Ishikawa (cell line): ENCODE measurements at regions not wholly inside any gene's neighbourhood (a gene's known extent, or its start where the extent isn't known, plus 50 kb on each side); places are given as distances from the start of the nearest gene placed in this dataset.

Experiments used
- CEBPB ChIP-seq: IDR thresholded peaks from 2 replicates; pipeline ENCODE4 v1.6.1; 2012
- CREB1 ChIP-seq: IDR thresholded peaks from 2 replicates; pipeline ENCODE4 v1.6.1; 2012; ENCODE audit warnings: low read depth
- EGR1 ChIP-seq: IDR thresholded peaks from 2 replicates; pipeline ENCODE4 v1.6.1; 2012
- EP300 ChIP-seq: IDR thresholded peaks from 2 replicates; pipeline ENCODE4 v1.6.1; 2012; ENCODE audit warnings: borderline replicate concordance
- FOXM1 ChIP-seq: IDR thresholded peaks from 2 replicates; pipeline ENCODE4 v1.6.1; 2012; ENCODE audit warnings: low read depth, borderline replicate concordance
- MAX ChIP-seq: IDR thresholded peaks from 2 replicates; pipeline ENCODE4 v1.6.1; 2012
- NFIC ChIP-seq: IDR thresholded peaks from 2 replicates; pipeline ENCODE4 v1.6.1; 2012
- RAD21 ChIP-seq: IDR thresholded peaks from 2 replicates; pipeline ENCODE4 v1.6.1; 2012; ENCODE audit warnings: low read depth
- TAF1 ChIP-seq: IDR thresholded peaks from 2 replicates; pipeline ENCODE4 v1.6.1; 2012; ENCODE audit warnings: low read depth, mild to moderate bottlenecking
- TCF12 ChIP-seq: IDR thresholded peaks from 2 replicates; pipeline ENCODE4 v1.6.1; 2012; ENCODE audit warnings: low read depth
- TEAD4 ChIP-seq: IDR thresholded peaks from 2 replicates; pipeline ENCODE4 v1.6.1; 2012
- USF1 ChIP-seq: IDR thresholded peaks from 2 replicates; pipeline ENCODE4 v1.6.1; 2012
- YY1 ChIP-seq: IDR thresholded peaks from 2 replicates; pipeline ENCODE4 v1.6.1; 2012; ENCODE audit warnings: low read depth
- ZBTB7A ChIP-seq: IDR thresholded peaks from 2 replicates; pipeline ENCODE4 v1.6.1; 2012; ENCODE audit warnings: low read depth
- TF ChIP-seq, protein P1 (sequence below): IDR thresholded peaks from 2 replicates; pipeline ENCODE4 v1.6.1; 2012; ENCODE audit warnings: low read depth, mild to moderate bottlenecking

DNA sequence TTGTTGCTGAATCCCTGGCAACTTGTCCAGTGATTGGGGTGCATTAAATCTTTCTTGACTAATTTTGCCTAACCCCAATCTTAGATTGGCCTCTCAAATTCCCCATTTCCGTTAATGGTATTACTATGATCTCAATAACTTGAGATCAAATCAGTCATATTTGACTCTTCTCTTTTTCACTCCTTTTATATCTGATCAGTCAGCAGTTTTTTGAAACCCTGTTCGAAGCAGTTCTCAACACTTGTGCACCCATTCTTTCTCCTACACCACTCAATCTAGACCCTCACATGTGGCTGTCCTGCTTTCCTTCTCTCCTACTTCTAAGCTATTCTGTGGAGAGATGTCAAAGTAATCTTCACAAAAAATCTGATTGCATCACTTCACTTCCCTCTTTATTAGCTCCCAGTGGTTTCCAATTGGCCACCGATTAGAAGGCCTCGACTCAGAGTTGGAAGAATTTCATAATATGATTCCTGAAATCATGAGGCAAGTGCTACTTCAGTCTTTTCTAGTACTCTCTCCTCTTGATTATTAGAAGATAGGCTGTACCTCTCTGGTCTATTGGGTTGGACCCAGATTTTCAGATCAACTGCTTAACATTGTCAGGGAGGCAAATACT, 128.9 kb downstream of the ZNF365 start:
- TF ChIP-seq EP300 = no peak
- no peak for TF ChIP-seq CREB1
- TF ChIP-seq, protein P1, sequence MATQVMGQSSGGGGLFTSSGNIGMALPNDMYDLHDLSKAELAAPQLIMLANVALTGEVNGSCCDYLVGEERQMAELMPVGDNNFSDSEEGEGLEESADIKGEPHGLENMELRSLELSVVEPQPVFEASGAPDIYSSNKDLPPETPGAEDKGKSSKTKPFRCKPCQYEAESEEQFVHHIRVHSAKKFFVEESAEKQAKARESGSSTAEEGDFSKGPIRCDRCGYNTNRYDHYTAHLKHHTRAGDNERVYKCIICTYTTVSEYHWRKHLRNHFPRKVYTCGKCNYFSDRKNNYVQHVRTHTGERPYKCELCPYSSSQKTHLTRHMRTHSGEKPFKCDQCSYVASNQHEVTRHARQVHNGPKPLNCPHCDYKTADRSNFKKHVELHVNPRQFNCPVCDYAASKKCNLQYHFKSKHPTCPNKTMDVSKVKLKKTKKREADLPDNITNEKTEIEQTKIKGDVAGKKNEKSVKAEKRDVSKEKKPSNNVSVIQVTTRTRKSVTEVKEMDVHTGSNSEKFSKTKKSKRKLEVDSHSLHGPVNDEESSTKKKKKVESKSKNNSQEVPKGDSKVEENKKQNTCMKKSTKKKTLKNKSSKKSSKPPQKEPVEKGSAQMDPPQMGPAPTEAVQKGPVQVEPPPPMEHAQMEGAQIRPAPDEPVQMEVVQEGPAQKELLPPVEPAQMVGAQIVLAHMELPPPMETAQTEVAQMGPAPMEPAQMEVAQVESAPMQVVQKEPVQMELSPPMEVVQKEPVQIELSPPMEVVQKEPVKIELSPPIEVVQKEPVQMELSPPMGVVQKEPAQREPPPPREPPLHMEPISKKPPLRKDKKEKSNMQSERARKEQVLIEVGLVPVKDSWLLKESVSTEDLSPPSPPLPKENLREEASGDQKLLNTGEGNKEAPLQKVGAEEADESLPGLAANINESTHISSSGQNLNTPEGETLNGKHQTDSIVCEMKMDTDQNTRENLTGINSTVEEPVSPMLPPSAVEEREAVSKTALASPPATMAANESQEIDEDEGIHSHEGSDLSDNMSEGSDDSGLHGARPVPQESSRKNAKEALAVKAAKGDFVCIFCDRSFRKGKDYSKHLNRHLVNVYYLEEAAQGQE = no peak
- no peak for TF ChIP-seq RAD21
- TF ChIP-seq MAX = no peak
- no peak for TF ChIP-seq CEBPB
- no peak for TF ChIP-seq TAF1
- no peak for TF ChIP-seq FOXM1
- no peak for TF ChIP-seq TCF12
- no peak for TF ChIP-seq YY1
- no peak for TF ChIP-seq EGR1
- TF ChIP-seq ZBTB7A = no peak
- no peak for TF ChIP-seq NFIC
- no peak for TF ChIP-seq TEAD4

DNA sequence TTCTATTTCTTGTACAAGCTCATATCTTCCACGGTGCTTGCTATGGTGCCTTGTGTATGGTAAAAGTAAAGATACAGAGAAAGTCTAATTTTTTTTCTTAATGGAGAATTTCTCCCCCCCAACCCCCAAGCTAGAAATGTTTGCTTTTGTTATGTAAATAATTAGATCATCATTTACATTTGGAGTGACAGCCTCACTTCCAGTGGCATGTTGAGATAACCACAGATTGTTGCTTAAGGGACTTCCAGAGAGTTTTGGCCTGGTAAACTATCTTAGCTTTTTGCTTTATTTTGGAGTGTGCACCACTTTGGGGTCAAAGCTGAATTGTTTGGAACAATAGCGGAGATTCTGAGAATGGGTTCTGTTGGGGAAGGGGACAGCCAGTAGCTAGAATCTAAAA, 129.7 kb downstream of the ZNF365 start:
- TF ChIP-seq USF1 (no peak), EP300 (no peak), FOXM1 (no peak), YY1 (no peak), TAF1 (no peak), EGR1 (no peak), CEBPB (no peak), RAD21 (no peak), TCF12 (no peak), ZBTB7A (no peak), MAX (no peak), CREB1 (no peak), TEAD4 (no peak), NFIC (no peak)
- TF ChIP-seq, protein P1 = no peak

DNA sequence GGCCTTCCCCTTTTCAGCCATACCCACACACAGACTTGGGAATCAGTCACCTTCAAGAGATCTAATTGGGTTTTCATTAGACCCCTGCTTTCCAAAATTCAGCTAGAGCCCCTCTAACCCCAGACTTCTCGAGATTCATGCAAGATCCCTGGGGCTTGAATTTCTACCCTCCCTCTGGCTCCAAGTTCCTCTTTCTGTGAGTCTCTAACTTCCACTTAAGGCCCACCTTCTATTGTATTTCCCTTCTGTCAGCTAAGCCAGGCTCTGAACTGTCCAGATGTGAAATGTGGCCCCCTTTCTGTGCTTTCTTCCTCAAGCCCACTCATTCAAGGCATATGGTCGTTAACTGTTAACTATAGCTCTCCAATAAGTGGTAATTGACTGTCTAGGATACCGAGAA, 132.2 kb downstream of the ZNF365 start:
- TF ChIP-seq YY1 (no peak), RAD21 (no peak), TCF12 (no peak), NFIC (no peak), FOXM1 (no peak), TEAD4 (no peak), USF1 (no peak), ZBTB7A (no peak)
- TF ChIP-seq, protein P1 = no peak

- TF ChIP-seq ZBTB7A (no peak), MAX (no peak), USF1 (no peak), EP300 (no peak), YY1 (no peak), TCF12 (no peak), FOXM1 (no peak), EGR1 (no peak), RAD21 (no peak), TAF1 (no peak), TEAD4 (no peak), NFIC (no peak), CREB1 (no peak), CEBPB (no peak)
Observed at GRCh38 chr10:62511238-62511637, 137.1 kb downstream of the ZNF365 start.
